ENCODE measurements at regions not wholly inside any gene's neighbourhood (a gene's known extent, or its start where the extent isn't known, plus 50 kb on each side); places are given as distances from the start of the nearest gene placed in this dataset.

DNA sequence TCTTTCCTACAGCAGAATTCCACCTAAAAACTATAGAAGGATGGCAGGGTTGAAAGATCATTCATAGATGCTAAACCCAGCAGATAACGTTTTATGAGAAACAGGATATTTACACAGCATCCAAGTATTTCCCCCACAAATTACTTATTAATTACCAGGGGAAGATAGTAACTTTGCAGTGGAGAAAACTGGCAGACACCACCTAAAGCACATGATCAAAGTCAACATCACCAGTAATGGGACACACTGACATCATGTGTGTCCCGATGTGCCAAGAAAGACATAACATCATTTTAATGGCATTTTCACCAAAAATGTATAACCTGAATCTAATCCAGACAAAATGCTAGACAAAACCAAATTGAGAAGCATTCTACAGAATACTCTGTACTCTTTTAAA is 220.4 kb upstream of the THBS1 start:
- Histone ChIP-seq H3K14ac (ENCODE audit: insufficient read length) (no peak overlapping the region), H2BK5ac (ENCODE audit: low read depth, low read length) (no peak overlapping the region), H3K4me2 (ENCODE audit: insufficient read depth in 1 of 2, low read depth in 2 of 2, low read length in 2 of 2) (no peak overlapping the region), H3K4ac (replicated peaks; ENCODE audit: insufficient read length, low read depth, low read length) (no peak overlapping the region), H3K56ac (replicated peaks; ENCODE audit: insufficient read length, low read depth, low read length) (no peak overlapping the region), H3K9ac (replicated peaks in 1 of 4; ENCODE audit: extremely low read depth in 1 of 4, low read depth in 3 of 4, low read length in 3 of 4) (no peak overlapping the region), H3K79me2 (ENCODE audit: control insufficient read depth in 1 of 2, insufficient read depth in 2 of 2, low read length in 2 of 2) (no peaks in the 10 kb centered on the region), H2AFZ (ENCODE audit: low read length) (no peak overlapping the region), H3K9me3 (ENCODE audit: insufficient read depth in 2 of 2, low read depth in 1 of 2, low read length in 1 of 2) (no peaks in the 10 kb centered on the region), H3K4me1 (replicated peaks in 1 of 4; ENCODE audit: control insufficient read depth in 3 of 4, insufficient read depth in 4 of 4, low read length in 3 of 4) (no peaks in the 10 kb centered on the region), H2BK20ac (ENCODE audit: low read length) (no peak overlapping the region), H3K36me3 (ENCODE audit: control insufficient read depth in 2 of 4, insufficient read depth in 4 of 4, low read length in 3 of 4) (no peaks in the 10 kb centered on the region), H3K79me1 (ENCODE audit: low read depth, low read length) (no peaks in the 10 kb centered on the region), H4K20me1 (replicated peaks in 1 of 2; ENCODE audit: control insufficient read depth in 1 of 2, insufficient read depth in 2 of 2, low read length in 2 of 2) (no peaks in the 10 kb centered on the region), H2BK15ac (ENCODE audit: low read length) (no peak overlapping the region), H3K27ac (ENCODE audit: low read depth, low read length) (no peak overlapping the region), H3K23ac (ENCODE audit: insufficient read length) (no peak overlapping the region), H2AK5ac (ENCODE audit: low read depth, low read length) (no peak overlapping the region), H4K5ac (ENCODE audit: insufficient read length, low read depth, low read length) (no peak overlapping the region), H4K91ac (replicated peaks; ENCODE audit: insufficient read length, low read length) (no peak overlapping the region), H4K8ac (ENCODE audit: extremely low read depth, insufficient read depth, low read length) (no peak overlapping the region), H3K18ac (ENCODE audit: extremely low read depth, low read length) (no peak overlapping the region), H2BK120ac (replicated peaks; ENCODE audit: low read depth, low read length) (no peak overlapping the region), H3K23me2 (ENCODE audit: low read depth, low read length) (no peaks in the 10 kb centered on the region), H3K27me3 (replicated peaks in 1 of 4; ENCODE audit: control insufficient read depth in 3 of 4, extremely low read depth in 1 of 4, insufficient read depth in 3 of 4, low read length in 3 of 4) (no peaks in the 10 kb centered on the region), H2BK12ac (ENCODE audit: low read depth, low read length) (no peak overlapping the region), H3K4me3 (ENCODE audit: extremely low read depth in 1 of 4, insufficient read depth in 2 of 4, low read depth in 3 of 4, low read length in 4 of 4) (no peak overlapping the region)
- ChIA-PET POLR2A (ENCODE audit: partially characterized antibody) (interaction anchor here (1.0 kb wide), 1 partner anchor 9 kb away, joined by 4 read pairs; no protein-coding TSS in a partner anchor), CTCF (ENCODE audit: partially characterized antibody) (no interaction called here)
- FAIRE-seq (no peak), DNase-seq (ENCODE audit: low read depth in 1 of 2, low spot score in 2 of 2) (no peak)
- WGBS, 2 experiments (ENCODE audit: extremely low coverage in 1 of 2, insufficient coverage in 1 of 2, insufficient read length in 1 of 2, insufficient replicate concordance in 2 of 2, low coverage in 1 of 2, low lambda C conversion rate in 2 of 2, missing lambda C conversion rate in 1 of 2): 95% methylated on average over 2 of the region's 2 CpGs; no CpG with 5 or more reads in 1 of the 2 experiments
- no peak for TF ChIP-seq CHD2 (IDR thresholded peaks at IDR 0.05; ENCODE audit: low read length)
- TF ChIP-seq KDM1A (IDR thresholded peaks at IDR 0.05; ENCODE audit: borderline replicate concordance, low read length): no peak
- no peak for TF ChIP-seq BCL11A (IDR thresholded peaks at IDR 0.05; ENCODE audit: low read depth in 2 of 2, low read length in 2 of 2)
- TF ChIP-seq RXRA (IDR thresholded peaks at IDR 0.05; ENCODE audit: insufficient read depth, low read depth, low read length): no peak
- no peak for TF ChIP-seq MAFK (IDR thresholded peaks at IDR 0.05; ENCODE audit: low read depth, low read length)
- no peak for TF ChIP-seq CBX5 (IDR thresholded peaks at IDR 0.05; ENCODE audit: low read depth, low read length)
- no peak for TF ChIP-seq KDM4A (IDR thresholded peaks at IDR 0.05; ENCODE audit: low read depth, low read length, severe bottlenecking)
- no peak for TF ChIP-seq ASH2L (IDR thresholded peaks at IDR 0.05; ENCODE audit: low read length)
- TF ChIP-seq RNF2 (IDR thresholded peaks at IDR 0.05; ENCODE audit: borderline replicate concordance, low read depth, low read length, missing control alignments, poor library complexity, severe bottlenecking): no peak
- no peak for TF ChIP-seq NRF1 (IDR thresholded peaks at IDR 0.05; ENCODE audit: low read depth, low read length)
- no peak for TF ChIP-seq BACH1 (IDR thresholded peaks at IDR 0.05; ENCODE audit: low read length)
